ENCODE measurements at regions not wholly inside any gene's neighbourhood (a gene's known extent, or its start where the extent isn't known, plus 50 kb on each side); places are given as distances from the start of the nearest gene placed in this dataset.

DNA sequence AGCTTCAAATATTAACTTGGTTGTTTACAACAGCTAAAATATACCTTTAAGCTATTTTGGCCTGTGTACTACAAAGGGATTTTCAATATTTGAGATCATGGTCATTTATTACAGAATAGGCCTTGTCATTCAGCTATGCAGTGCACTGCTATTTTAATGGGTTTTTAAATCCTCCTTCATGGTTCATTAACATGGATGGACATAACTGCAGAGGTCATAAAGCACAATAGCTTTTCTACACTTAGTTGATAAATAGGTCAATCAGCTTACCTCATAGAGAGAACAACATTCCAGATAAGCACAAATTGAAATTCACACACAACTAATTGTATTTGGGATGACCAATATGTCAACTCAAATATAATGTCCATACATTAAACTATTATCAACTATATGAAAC lies 403.7 kb downstream of the CNTN3 start:
- TF ChIP-seq, protein P1, sequence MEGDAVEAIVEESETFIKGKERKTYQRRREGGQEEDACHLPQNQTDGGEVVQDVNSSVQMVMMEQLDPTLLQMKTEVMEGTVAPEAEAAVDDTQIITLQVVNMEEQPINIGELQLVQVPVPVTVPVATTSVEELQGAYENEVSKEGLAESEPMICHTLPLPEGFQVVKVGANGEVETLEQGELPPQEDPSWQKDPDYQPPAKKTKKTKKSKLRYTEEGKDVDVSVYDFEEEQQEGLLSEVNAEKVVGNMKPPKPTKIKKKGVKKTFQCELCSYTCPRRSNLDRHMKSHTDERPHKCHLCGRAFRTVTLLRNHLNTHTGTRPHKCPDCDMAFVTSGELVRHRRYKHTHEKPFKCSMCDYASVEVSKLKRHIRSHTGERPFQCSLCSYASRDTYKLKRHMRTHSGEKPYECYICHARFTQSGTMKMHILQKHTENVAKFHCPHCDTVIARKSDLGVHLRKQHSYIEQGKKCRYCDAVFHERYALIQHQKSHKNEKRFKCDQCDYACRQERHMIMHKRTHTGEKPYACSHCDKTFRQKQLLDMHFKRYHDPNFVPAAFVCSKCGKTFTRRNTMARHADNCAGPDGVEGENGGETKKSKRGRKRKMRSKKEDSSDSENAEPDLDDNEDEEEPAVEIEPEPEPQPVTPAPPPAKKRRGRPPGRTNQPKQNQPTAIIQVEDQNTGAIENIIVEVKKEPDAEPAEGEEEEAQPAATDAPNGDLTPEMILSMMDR (IDR thresholded peaks at IDR 0.05), result no peak
- TF ChIP-seq POLR2A (IDR thresholded peaks at IDR 0.05) (no peak), POLR2AphosphoS5 (IDR thresholded peaks at IDR 0.05) (no peak)

Data from stomach (tissue), 4 donors.